Activated CD4-positive, alpha-beta T cell treated with anti-CD3 and anti-CD28 coated beads, Interleukin-2, amount 50 U/mL, for 4 hours (primary cell): ENCODE measurements at regions not wholly inside any gene's neighbourhood (a gene's known extent, or its start where the extent isn't known, plus 50 kb on each side); places are given as distances from the start of the nearest gene placed in this dataset.
"Not testable (repeated sequence)": the region's sequence is repeated elsewhere in the genome, so short reads cannot be mapped to it uniquely, and the experiment has no call there.

Experiments used
- DNase-seq, 2 experiments: peaks; one replicate each; pipeline ENCODE4 v3.0.0-alpha.2; 2020

DNA sequence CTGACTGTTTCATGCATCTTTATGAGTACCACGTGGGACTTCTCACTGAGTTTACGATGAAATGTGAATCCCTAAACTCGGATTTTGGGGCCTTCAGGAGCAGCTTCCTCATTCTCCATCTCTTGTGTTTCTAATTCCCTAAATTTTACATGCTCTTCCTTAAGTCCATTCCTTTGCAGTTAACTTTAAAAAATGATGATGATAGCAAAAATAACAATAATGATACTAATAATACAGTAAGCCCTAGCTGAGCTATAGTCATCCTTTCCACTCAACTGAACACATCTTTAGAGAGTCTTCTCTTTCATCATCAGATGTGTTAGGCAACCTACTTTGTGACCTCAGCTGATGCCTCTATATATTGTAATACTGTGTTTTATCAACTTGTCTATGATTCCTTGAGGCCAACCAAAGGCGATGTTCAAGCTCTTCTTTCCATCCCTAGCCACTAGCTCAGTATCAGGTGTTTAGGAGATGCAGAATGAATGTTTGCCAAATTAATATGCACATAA, 1196.4 kb downstream of the VRK1 start:
- DNase-seq = no peak

DNA sequence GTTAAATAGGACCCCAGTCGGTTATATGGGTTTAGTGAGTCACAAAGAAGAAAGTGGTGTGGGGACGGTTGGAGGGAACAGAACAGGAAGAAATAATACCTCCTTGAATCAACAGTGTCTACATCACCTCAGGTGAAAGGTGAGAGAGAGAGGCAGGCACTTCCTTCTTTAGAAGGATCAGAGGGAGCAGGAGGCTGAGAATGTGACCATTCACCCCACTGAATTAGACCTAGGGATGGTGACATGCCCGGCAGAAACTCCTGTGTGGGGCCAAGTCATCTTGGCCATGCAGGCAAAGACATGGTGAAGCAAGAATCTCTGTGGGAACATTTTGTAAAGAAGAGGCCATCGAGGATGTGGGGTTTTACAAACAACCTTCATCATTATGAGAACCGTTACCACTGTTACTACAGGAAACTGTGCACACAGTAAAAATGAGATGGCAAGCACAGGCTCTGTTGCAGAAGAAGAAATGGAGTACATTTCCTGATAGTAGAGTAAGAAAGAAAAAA, 1196.9 kb downstream of the VRK1 start:
- DNase-seq = no peak

DNA sequence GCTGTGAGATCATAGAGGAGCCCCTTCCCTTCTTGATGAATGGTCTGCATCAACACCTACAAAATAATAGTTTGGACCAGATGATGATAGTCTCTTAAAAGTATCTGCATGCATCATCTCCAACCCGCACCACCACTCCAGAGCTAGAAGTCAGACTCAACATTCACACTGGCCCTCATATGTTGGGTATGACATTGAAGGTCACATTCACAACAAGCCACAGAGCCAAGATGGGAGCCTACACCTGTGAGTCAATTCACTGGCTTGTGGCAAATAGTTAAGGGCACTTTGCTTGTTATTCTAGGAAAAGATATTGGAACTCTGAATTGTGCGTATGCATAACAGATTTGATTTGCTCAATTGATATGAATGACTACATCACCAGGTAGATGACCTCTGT, 1197.9 kb downstream of the VRK1 start:
- DNase-seq = no peak

DNA sequence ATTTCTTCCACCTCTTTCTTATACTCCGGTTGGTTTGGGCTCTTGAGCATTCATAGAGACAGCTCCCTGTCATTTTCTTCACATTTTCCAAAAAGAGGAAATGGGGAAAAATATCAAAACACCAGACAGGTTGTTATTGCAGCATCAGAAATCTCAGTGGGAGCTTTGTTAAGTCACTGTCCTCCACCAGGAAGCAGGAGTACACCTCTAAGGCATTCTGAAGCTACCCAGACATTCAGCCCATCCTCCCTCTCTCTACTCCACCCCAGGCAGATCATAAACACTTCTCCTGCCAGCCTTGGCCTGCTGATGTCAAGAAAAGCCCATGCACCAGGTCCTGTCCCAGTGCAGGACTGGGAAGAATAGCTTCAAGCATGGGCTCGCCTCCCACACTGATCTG, 1198.3 kb downstream of the VRK1 start:
- no peak for DNase-seq

DNA sequence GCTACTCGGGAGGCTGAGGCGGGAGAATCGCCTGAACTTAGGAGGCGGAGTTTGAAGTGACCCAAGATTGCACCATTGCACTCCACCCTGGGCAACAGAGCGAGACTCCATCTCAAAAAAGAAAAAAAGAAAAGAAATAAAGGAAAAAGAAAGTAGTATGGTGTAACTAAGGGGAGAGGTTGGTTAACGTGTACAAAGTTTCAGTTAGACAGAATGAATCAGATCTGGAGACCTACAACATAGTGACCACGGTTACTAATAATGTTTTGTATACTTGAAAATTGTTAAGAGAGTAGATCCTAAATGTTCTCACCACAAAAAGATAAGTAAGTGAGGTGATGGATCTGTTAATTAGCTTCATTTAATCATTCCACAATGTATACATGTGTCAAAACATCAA, 1208.8 kb downstream of the VRK1 start:
- no peak for DNase-seq

DNA sequence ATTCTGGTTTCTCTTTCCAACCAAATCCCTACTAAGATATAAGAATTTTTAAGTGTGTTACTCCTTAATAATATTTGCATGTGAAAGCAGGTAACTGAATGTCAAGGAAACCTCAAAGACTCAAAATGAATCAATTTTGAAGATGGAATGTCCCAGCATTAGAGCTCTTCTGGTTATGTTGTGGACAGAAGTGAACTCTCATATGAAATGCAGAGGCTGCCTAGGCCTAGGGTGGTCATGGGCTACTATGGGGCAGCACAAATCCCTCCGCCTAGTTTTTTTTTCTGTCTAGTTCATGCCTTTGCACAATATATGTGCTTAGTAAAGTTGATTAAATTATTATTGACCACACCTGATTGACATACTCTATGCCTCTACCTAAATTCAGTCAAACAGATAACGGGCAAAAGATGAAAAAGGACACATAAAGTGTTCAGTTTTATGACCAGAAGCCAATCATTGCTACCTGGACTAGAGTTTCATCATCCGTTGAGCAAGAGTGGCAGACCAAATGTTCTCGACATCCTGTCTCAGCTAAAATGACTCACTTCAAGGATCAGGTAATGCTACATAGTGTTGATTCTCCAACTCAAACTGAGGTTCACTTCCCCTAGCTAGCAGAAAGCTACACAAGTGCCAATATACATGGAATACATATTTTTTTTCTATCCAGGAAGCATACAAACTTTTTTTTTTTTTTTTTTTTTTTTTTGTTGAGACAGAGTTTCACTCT, 1211.4 kb downstream of the VRK1 start:
- no peak for DNase-seq

DNA sequence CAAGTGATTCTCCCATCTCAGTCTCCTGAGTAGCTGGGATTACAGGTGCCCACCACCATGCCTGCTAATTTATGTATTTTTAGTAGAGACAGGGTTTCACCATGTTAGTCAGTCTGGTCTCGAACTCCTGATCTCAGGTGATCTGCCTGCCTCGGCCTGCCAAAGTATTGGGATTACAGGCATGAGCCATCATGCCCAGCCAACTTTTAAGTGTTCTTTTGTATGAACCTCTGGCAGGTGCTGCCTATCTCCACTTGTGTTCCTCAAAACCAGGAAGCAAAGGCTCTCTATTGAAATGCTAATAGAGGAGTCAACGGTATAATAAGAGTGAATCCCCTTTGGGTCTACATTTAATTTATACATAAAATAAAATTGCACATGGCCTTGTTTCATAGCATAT, 1212.0 kb downstream of the VRK1 start:
- not testable (repeated sequence) for DNase-seq

DNA sequence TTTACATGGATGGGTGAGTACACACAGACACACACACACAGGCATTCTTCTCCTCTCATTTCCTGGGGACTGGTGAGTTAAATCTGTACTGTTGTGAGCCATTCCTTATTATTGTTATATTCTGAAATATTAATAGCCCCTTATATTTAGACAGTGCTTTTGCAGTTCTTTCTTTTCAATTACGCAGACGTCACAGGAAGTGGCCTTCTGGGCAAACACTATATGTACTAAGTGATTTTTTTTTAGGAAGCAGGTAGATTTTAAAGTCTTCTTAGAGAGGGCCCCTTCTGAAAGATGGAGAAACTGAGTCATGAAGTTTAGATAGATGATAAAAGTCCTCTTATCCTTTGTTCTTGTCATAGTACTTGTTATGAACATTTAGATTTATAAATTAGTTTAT, 1213.6 kb downstream of the VRK1 start:
- DNase-seq = no peak

DNA sequence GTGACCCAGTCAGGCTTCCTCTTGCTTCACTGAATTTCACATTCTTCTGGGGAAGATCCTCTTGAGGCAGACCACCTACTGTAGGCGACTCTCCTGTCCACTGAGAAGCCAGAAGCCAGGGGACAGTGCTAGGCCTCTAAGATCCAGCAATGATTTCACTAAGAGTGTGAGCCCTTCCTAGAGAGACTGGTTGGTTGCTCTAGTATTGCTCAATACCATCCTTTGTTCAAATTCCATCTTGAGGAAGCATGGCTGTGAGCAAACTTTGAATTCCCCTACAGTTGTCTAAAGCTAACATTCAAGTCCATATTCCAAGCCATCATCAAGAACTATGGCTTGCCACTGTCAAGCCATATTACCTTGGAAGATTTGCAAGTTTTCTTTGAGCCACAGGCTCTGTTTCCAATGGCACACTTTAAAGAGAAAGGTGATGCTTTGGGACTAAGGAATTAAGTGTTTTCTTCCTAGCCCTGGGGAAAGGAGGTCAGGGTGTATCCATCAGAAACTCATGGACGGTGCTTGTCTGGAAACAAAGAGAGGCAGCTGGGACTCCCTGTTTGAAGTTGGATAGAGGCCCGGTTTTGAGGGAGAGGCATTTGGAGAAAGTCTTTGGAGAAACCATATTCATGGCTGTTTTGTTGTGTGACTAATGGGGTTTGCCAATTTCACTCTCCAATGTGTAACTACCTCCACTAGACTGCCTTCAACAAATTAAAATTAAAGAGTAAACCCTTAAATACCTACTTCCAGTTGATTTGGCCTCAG, 1217.9 kb downstream of the VRK1 start:
- DNase-seq = no peak

DNA sequence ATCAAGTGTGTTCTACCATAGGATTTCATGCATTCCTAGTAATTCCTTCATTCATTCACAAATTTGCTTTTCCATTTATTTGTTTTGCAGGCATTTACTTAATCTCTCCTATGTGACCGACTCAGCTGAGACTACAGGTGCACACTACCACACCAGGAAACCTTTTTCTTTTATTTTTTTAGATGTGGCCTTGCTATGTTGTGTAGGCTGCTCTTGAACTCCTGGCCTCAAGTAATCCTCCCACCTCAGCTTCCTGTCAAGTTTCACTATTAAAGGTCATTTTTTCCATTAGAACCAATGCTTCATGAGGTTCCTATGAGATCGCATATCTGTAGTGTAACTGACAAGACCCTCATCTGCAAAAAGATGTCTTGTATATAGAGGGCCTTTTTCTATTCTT, 1218.7 kb downstream of the VRK1 start:
- DNase-seq = no peak

DNA sequence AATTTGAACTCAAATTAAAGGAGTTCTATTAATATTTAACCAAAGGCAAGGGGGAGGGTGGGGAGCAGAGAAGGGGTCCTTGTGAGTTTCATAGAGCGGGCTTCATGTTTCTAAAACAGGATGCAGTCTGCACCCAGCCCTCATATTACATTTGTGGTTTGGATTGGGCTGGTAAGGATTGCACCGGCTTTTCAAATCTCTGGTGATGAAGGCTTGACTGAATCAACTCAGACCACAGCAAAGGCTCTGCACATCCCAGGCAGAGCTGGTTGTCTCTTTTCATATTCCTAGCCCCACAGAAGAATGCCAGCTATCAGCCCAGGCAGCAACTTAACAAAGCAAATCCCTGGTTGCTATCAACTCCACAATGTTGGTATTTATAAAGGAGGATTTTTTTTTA, 1221.4 kb downstream of the VRK1 start:
- DNase-seq = peak; percentile 12 to 15

DNA sequence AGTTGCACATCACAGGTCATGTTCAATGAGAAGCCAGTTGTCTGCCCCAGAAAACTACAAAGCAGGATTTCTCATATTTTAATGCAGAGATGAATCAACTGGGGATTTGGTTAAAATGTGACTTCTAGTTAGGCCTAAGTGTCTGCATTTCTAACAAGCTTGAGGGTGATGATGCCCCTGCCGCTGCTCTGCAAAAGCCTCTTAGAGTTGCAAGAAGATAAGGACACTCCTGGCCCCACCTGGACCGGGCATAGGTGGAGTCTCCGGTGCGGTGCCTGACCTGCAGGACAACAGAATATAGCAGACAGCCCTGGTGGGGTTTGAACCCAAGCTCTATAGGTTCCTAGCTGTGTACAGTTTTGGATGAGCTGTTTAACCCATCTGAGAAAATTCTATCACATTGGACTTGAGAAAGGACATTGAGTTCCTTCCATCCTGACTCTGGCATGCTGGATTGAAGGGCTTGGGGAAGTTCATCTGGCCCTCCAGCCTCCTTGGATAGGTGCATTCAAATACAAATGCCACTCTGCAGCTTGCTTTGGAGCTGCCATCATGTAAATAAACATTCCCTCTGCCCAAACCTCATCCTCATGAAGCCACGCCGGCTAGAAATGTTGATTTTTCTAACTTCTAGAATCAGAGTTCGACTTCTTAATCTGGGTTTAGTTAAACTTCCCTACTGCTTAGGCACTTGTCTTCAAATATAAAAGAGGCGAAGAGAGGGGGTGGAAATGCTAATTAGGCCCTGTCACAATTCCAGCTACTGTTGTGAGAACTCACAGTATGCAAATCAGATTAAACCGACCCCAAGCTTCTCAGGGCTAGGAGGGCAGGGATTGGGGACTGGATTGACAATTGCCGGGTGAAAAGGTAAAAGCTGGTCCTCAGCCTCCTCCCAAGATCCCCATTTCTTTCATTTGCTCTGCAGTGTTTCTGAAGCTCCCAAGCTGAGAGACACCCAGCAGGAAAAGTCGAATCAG, 1225.6 kb downstream of the VRK1 start:
- no peak for DNase-seq

DNA sequence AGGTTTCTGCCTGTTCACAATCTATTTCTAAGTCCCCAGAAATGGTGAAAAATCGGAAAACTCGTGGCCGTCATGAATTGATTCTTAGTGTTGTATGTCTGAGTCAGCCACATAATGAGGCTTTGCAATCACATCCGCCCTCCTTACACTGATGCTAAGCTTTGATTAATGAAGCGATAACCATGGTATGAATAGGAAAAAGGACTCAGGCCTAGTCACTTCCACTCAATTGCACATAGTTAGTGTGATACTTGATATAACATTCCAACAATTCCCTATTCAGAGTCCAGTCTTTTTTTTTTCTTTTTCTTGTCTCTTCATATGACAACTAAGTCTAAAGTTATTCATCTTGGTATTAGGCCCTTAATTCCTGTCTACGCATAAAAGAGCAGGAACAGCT, 1231.0 kb downstream of the VRK1 start:
- no peak for DNase-seq

DNA sequence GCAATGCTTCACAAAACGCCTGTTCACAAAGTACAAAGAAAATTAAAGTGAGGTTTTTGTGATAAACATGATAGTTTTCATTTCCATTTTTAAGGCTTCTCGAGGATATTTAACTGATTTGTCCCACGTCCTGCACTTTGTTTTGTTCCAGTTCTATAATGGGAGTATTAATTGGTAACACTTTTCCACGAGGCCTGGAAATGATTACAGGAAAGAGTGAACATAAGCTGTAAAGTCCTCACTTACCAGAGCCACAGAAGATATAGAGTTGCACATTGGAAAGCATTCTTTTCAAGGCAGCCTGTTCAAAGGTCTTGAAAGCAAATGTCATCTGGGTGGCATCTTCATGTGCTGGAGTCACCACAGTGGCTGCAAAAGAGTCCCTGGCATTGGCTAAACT, 1236.6 kb downstream of the BCL11B start:
- no peak for DNase-seq

DNA sequence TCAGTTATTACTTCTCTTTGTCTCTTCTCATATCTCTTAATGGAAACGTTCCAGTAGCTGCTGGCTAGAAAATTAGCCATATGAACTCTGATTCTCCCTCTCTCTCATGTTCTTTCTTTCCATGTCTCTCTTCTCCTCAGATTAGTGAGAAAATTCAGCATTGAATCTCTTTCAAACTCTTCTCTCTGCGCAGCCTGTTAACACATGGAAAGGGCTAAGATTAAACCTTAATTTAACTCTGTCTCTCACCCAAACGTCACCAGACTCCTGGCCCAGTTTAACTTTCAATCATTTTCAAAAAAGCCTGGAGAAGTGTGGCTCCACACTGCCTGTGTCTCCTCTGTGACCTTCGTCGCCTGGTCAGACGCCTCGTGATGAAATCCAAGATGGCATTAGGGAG, 1234.2 kb downstream of the BCL11B start:
- DNase-seq = no peak

DNA sequence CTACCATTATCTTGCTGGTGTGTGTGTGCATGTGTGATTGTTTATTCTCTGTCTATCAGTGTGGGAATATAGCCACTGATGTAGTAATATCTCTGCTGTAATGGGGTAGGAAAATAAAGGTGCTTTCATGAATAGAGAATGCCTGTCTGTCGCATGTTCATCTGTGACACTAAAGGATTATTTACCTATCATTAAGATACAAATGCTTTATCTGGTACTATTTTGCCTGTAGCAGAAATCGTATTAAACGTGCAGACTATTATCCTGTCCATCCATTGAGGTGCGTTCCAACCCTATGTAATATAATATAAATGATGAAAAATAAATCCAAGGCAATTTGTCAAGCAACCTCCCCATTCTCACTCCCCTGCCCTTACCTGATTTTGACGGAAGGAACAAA, 1215.1 kb downstream of the BCL11B start:
- no peak for DNase-seq

DNA sequence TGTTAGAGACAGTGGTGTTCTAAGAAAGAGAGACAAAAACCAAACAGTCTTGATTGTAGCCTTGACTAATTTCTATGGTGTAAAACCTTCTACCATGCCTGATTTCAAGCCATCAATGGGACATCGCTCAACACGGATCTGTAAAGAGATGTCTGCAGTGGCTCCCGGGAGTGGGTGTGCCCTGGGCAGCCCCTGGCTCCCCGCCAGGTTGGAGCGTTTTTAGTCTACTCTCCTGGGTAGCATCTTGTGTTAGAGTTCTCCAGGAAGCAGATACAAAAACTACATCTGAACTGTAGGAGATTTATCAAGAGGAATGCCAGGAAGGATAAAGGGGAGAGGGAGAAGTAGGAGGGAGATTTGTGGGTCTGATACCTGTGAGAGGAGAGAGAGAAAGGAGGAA, 1212.9 kb downstream of the BCL11B start:
- DNase-seq = no peak

DNA sequence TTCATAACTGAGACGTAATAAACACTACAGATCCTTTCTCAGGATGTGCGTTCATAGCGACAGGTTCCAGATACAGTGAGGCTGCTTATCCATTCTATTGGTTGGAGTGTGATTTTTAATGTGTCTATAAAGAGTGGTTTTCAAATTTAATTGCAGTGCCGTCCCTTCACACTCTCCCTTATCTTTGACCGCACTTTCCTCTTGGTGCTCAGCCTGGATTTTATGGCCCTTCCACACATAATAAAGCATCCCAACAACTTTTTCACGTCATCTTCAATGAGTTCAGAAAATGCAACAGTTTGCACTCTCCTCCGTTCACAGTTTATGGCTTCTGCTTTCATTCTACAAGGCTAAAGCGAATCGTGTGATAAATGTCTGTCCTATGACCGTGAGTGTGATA, 1209.9 kb downstream of the BCL11B start:
- no peak for DNase-seq

DNA sequence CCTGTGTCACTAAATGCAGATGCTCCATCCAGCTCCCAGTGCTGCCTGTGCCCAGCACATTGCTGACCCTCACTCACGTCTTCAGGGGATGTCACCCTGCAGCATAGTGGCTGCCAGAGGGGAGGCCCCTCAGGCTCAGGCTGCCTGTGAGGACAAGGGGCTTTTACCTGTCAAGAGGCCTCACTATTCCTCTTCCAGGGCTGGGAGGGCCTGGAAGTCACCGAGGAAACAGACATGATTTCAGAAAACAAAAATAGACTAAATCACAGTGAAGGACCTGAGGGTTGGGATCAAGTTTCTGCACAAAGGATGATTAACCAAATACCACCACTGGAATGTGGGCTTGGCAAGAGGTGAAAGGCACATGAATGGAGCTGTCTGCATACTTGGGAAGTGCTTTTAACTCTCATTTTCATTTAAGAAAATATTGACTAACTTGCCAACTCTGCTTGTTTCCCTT, 1202.3 kb downstream of the BCL11B start:
- DNase-seq = no peak

DNA sequence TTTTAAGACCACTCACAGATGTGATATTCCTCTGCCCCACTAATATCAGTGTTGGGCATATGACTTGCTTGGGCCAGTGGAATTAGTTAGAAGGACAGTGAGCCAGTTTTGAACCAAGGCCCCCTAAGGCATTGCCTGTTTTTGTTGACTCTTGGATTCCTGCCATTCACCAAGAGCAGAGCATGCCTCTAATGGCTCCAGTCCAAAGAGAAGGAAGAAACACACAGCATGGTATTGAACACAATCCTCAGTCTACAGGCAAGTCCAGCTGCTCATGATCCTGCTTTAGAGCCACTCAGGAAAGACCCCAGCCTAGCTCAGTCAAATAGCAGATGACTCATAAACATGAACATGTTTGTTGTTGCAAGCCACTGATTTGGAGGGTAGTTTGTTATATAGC, 1201.5 kb downstream of the BCL11B start:
- DNase-seq = no peak

DNA sequence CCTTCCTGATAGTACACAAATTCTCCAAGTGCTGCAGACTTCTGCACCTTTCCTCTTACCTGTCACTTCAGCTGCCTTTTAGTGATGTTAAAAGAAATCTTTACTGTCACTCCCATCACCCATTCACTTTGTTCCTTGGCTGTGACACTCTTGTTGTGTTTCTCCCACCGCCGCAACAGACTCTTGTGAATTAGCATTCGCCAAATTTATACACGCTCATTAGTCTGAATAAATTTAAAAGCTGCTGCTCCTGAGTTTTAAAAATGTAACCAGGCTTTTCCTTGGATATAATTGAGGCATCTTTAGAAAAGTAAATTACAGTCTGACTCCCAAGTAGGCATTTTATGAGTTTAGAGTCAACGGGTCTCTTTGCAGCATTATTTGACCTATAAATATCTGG, 1197.9 kb downstream of the BCL11B start:
- DNase-seq = no peak

DNA sequence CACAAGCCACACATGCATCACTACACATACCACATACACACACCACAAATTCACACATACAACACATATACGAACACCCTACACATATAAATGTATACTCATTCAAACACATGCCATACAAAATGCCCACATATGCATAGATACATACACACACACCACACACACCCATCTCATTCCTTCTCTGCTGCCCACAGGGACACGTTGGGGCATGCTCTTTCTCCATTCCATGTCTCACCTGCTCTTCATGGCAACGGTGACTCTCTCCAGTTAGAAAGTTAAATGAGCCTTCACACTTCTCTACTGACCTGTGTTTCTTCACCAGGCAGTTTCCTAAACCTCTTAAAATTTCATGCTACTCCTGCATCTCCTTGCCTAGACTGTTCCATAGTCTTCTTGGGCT, 1194.8 kb downstream of the BCL11B start:
- DNase-seq = no peak

DNA sequence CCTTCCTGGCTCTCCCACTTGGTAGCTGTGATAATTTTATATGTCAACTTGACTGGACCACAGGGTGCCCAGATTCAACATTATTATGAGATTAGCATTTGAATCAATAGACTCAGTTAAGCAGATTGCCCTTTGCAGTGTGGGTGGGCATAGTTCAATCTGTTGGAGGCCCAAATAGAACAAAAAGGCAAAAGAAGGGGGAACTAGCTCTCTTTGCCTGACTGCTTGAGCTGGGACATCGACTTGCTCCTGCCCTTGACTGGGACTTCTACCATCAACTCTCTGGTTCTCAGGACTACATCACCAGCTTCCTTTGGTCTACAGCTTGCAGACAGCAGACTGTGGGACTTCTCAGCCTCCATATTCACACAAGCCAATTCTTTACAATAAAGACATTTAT, 1189.2 kb downstream of the BCL11B start:
- no peak for DNase-seq
